ENCODE measurements at regions not wholly inside any gene's neighbourhood (a gene's known extent, or its start where the extent isn't known, plus 50 kb on each side); places are given as distances from the start of the nearest gene placed in this dataset.

- no peak for TF ChIP-seq CTCF (IDR thresholded peaks at IDR 0.05; ENCODE audit: borderline replicate concordance, control extremely low read depth, extremely low read depth, insufficient read depth, missing control alignments)
- in situ Hi-C loops (cut with MboI; ENCODE audit: low sequenced_read_pairs, unreplicated experiment) = no loop called here
- DNase-seq (ENCODE audit: low spot score) = no peak
These were observed 171.2 kb upstream of the PTGFR start for GRCh38 chr1:78319603-78320002.

DNA sequence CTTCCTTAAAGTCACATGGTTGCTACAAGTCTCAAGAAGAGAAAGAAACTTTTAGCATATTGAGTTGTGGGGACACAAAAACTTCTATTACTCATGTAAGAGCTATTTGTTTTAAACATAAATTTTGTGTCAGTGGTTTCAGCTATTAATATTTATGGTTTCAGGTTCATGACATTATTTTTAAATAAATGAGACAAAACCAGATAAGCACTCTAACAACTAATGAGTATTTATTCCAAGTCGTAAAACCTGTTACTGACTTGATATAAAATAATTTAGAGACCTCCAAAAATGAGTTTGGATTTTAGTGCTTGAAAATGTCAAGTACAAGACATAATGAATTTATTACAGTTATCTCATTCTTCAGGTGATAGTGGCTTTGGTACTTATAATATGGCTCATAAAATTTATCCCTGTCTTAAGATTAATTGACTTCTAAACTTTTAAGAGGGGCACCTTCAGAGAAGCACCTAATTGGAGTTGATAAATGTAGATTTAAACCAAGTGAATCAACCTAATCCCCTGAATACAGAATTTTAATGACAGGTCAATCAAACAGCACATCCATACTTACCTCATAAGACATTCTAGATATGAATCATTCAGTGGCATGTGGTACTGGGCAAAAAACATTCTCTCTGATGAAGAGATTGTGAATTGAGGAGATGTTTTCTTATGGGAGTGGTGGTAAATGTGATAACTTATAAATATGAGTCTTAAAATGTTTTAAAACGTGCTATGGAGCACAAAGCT, 167.7 kb upstream of the PTGFR start:
- DNase-seq (ENCODE audit: low spot score) = no peak
- in situ Hi-C loops (cut with MboI; ENCODE audit: low sequenced_read_pairs, unreplicated experiment) = no loop called here
- TF ChIP-seq CTCF (IDR thresholded peaks at IDR 0.05; ENCODE audit: borderline replicate concordance, control extremely low read depth, extremely low read depth, insufficient read depth, missing control alignments) = no peak

- in situ Hi-C loops (cut with MboI; ENCODE audit: low sequenced_read_pairs, unreplicated experiment) = no loop called here
- no peak for TF ChIP-seq CTCF (IDR thresholded peaks at IDR 0.05; ENCODE audit: borderline replicate concordance, control extremely low read depth, extremely low read depth, insufficient read depth, missing control alignments)
- DNase-seq (ENCODE audit: low spot score) = no peak
These were observed 165.5 kb upstream of the PTGFR start for GRCh38 chr1:78325293-78325692.

DNA sequence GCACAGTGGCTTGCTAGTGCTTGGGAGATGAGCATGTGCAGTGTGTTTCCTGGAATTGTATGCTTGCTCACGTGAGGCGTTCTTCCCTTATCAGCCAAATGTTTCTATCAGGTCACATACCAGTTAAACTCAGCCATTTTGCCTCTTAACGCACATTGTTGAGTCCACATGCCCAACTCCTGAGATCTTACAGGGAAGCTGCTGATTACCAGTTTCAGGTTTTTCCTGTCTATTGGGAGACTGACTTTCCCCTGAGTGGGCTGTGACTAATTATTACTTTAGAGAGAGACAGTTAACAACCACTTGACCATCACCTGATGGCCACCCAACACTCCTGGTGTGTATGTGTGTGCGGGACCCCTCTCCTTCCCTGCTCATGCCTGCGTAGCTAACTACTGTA, 161.3 kb upstream of the PTGFR start:
- in situ Hi-C loops (cut with MboI; ENCODE audit: low sequenced_read_pairs, unreplicated experiment) = no loop called here
- TF ChIP-seq CTCF (IDR thresholded peaks at IDR 0.05; ENCODE audit: borderline replicate concordance, control extremely low read depth, extremely low read depth, insufficient read depth, missing control alignments) = no peak
- no peak for DNase-seq (ENCODE audit: low spot score)

DNA sequence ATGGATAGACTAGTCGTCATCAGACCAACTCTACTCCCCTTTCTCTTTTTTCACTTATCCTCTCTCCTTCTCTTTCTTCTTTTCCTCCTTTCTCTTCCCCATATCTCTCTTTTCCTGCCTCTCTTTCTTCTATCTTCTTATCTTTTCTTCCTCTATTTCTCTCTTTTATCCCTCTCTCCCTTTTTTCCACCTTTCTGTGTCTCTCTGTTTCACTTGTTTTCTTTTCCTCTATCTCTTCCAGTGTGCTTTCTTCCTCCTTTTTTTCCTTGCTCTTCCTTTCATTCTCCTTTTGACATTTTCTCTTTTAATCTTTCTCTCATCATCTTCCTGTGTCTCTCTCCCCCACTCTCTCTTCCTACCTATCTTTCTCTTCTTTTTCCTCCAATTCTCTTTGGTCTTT, 159.0 kb upstream of the PTGFR start:
- in situ Hi-C loops (cut with MboI; ENCODE audit: low sequenced_read_pairs, unreplicated experiment) = no loop called here
- DNase-seq (ENCODE audit: low spot score) = no peak
- no peak for TF ChIP-seq CTCF (IDR thresholded peaks at IDR 0.05; ENCODE audit: borderline replicate concordance, control extremely low read depth, extremely low read depth, insufficient read depth, missing control alignments)

- DNase-seq (ENCODE audit: low spot score) = no peak
- peak; percentile 63 for TF ChIP-seq CTCF (IDR thresholded peaks at IDR 0.05; ENCODE audit: borderline replicate concordance, control extremely low read depth, extremely low read depth, insufficient read depth, missing control alignments)
- in situ Hi-C loops (cut with MboI; ENCODE audit: low sequenced_read_pairs, unreplicated experiment) = no loop called here
These were observed 157.3 kb upstream of the PTGFR start for GRCh38 chr1:78333502-78333901.

Measured in GM13976 (cell line).